IMR-90 (cell line): ENCODE measurements at regions not wholly inside any gene's neighbourhood (a gene's known extent, or its start where the extent isn't known, plus 50 kb on each side); places are given as distances from the start of the nearest gene placed in this dataset.

Experiments used
- ATAC-seq: fragments of 200-7000 bp; cut with Tn5 transposase; 2 replicates; pipeline ENCODE4 v1.9.1; 2020; ENCODE audit warnings: low read depth, mild to moderate bottlenecking, moderate library complexity
- BruUV-seq: library from RNA; stranded (reverse); fragments of 400-500 nt; replicated peaks from 2 replicates; lab custom pipeline; 2021; lab: Mats Ljungman, UMichigan
- CTCF ChIA-PET: fragments of 300-600 bp; formaldehyde crosslinking; extraction: SDS; loops from one replicate; lab custom pipeline; 2021; ENCODE audit warnings: antibody characterized with exemption; lab: Yijun Ruan, JAX
- POLR2A ChIA-PET: fragments of 300-600 bp; sonication (Branson Sonifier 250); formaldehyde crosslinking; loops from one replicate; lab custom pipeline; 2022; ENCODE audit warnings: antibody characterized with exemption; ENCODE audit not compliant: unreplicated experiment; lab: Charles Lee
- DNase-seq: peaks from one replicate; pipeline ENCODE4 v3.0.0; 2013
- H2AFZ ChIP-seq: replicated peaks from 2 replicates; pipeline ENCODE3; 2013; ENCODE audit warnings: low read length, mild to moderate bottlenecking; ENCODE audit not compliant: poor library complexity
- H2AK5ac ChIP-seq: 2 replicates; pipeline ENCODE4 v1.6.1; 2013; ENCODE audit warnings: low read depth, low read length, inconsistent platforms
- H2AK9ac ChIP-seq: replicated peaks from 2 replicates; pipeline ENCODE3; 2013; ENCODE audit warnings: mild to moderate bottlenecking, low read depth, low read length, moderate library complexity; ENCODE audit not compliant: poor library complexity
- H2BK120ac ChIP-seq: 2 replicates; pipeline ENCODE4 v1.6.1; 2013; ENCODE audit warnings: low read depth, low read length, inconsistent platforms
- H2BK15ac ChIP-seq: 3 replicates; pipeline ENCODE4 v1.6.1; 2013; ENCODE audit warnings: low read depth, low read length, inconsistent platforms
- H2BK20ac ChIP-seq: 2 replicates; pipeline ENCODE4 v1.6.1; 2013; ENCODE audit warnings: low read depth, mild to moderate bottlenecking, inconsistent platforms, low read length, moderate library complexity
- H2BK5ac ChIP-seq: 2 replicates; pipeline ENCODE4 v1.6.1; 2013; ENCODE audit warnings: mild to moderate bottlenecking, low read depth, low read length, inconsistent platforms; ENCODE audit not compliant: poor library complexity, severe bottlenecking
- H3K14ac ChIP-seq: replicated peaks from 2 replicates; pipeline ENCODE4 v1.6.1; 2013; ENCODE audit warnings: low read depth, low read length, inconsistent platforms
- H3K18ac ChIP-seq: 2 replicates; pipeline ENCODE4 v1.6.1; 2013; ENCODE audit warnings: low read depth, low read length, control low read depth
- H3K23ac ChIP-seq: 2 replicates; pipeline ENCODE4 v1.6.1; 2013; ENCODE audit warnings: low read depth, low read length, inconsistent platforms
- H3K27ac ChIP-seq: 2 replicates; pipeline ENCODE4 v1.5.1; 2013; ENCODE audit warnings: mild to moderate bottlenecking, control low read depth, low read length; ENCODE audit not compliant: insufficient read depth
- H3K27me3 ChIP-seq: 2 replicates; pipeline ENCODE4 v1.6.1; 2013; ENCODE audit warnings: low read length; ENCODE audit not compliant: control insufficient read depth, insufficient read depth
- H3K36me3 ChIP-seq: 2 replicates; pipeline ENCODE4 v1.6.1; 2013; ENCODE audit warnings: low read length, mixed read lengths; ENCODE audit not compliant: control insufficient read depth, insufficient read depth
- H3K4ac ChIP-seq: 2 replicates; pipeline ENCODE4 v1.6.1; 2013; ENCODE audit warnings: low read depth, low read length, inconsistent platforms
- H3K4me1 ChIP-seq: 2 replicates; pipeline ENCODE4 v1.6.1; 2013; ENCODE audit warnings: low read length, mixed read lengths; ENCODE audit not compliant: control insufficient read depth, insufficient read depth
- H3K4me2 ChIP-seq: 2 replicates; pipeline ENCODE4 v1.6.1; 2013; ENCODE audit warnings: low read depth, mild to moderate bottlenecking, control low read depth, low read length, moderate library complexity
- H3K4me3 ChIP-seq: 2 replicates; pipeline ENCODE4 v1.5.1; 2013; ENCODE audit warnings: low read depth, mild to moderate bottlenecking, control low read depth, low read length, moderate library complexity; ENCODE audit not compliant: insufficient read depth
- H3K56ac ChIP-seq: 2 replicates; pipeline ENCODE4 v1.6.1; 2013; ENCODE audit warnings: low read length, inconsistent platforms; ENCODE audit not compliant: insufficient read depth; ENCODE audit errors: extremely low read depth
- H3K79me1 ChIP-seq, 2 experiments: 2 replicates each; pipeline ENCODE4 v1.6.1; 2013; ENCODE audit warnings: low read length in 2 of 2, inconsistent platforms in 1 of 2, low read depth in 1 of 2
- H3K9ac ChIP-seq: 2 replicates; pipeline ENCODE4 v1.6.1; 2013; ENCODE audit warnings: low read depth, low read length, control low read depth
- H3K9me1 ChIP-seq: 2 replicates; pipeline ENCODE4 v1.6.1; 2013; ENCODE audit warnings: low read length, inconsistent platforms; ENCODE audit not compliant: insufficient read depth
- H3K9me3 ChIP-seq: 2 replicates; pipeline ENCODE4 v1.6.1; 2013; ENCODE audit warnings: low read length; ENCODE audit not compliant: control insufficient read depth, insufficient read depth
- H4K20me1 ChIP-seq: 2 replicates; pipeline ENCODE4 v1.6.1; 2013; ENCODE audit warnings: low read length, inconsistent platforms; ENCODE audit not compliant: insufficient read depth
- H4K5ac ChIP-seq: 2 replicates; pipeline ENCODE4 v1.6.1; 2013; ENCODE audit warnings: mild to moderate bottlenecking, low read depth, low read length, control low read depth
- H4K8ac ChIP-seq, 2 experiments: 2 replicates each; pipeline ENCODE4 v1.6.1; 2013; ENCODE audit warnings: low read depth in 2 of 2, low read length in 2 of 2, control low read depth in 1 of 2, inconsistent platforms in 1 of 2
- H4K91ac ChIP-seq: 2 replicates; pipeline ENCODE4 v1.6.1; 2013; ENCODE audit warnings: low read depth, low read length, inconsistent platforms; ENCODE audit not compliant: insufficient read depth
- CHD1 ChIP-seq: IDR thresholded peaks from 2 replicates; pipeline ENCODE4 v1.6.1; 2012; ENCODE audit warnings: low read depth, low read length, improper control_type of control experiment
- MAFK ChIP-seq: IDR thresholded peaks from 2 replicates; pipeline ENCODE4 v1.6.1; 2012; ENCODE audit warnings: low read depth, low read length, improper control_type of control experiment
- MAZ ChIP-seq: IDR thresholded peaks from 2 replicates; pipeline ENCODE4 v1.6.1; 2012; ENCODE audit warnings: low read depth, mild to moderate bottlenecking, low read length, improper control_type of control experiment, moderate library complexity, borderline replicate concordance
- NFE2L2 ChIP-seq: fragments of 150-350 bp; IDR thresholded peaks from 2 replicates; pipeline ENCODE4 v1.6.1; 2016; ENCODE audit warnings: low read depth, mild to moderate bottlenecking, low read length
- POLR2A ChIP-seq: IDR thresholded peaks from 2 replicates; pipeline ENCODE4 v1.6.1; 2012; ENCODE audit warnings: mild to moderate bottlenecking, low read depth, low read length
- RAD21 ChIP-seq: IDR thresholded peaks from 2 replicates; pipeline ENCODE4 v1.6.1; 2012; ENCODE audit warnings: low read length, improper control_type of control experiment
- RFX5 ChIP-seq: IDR thresholded peaks from 2 replicates; pipeline ENCODE4 v1.8.0; 2012; ENCODE audit warnings: low read depth, mild to moderate bottlenecking, low read length, moderate library complexity
- WGBS, 2 experiments: methylation state at CpG; one replicate each; pipeline versions ENCODE4 v1.1.5 to v1.1.7; 2013; ENCODE audit warnings: missing lambda C conversion rate in 2 of 2; ENCODE audit not compliant: insufficient read length in 1 of 2; ENCODE audit errors: extremely low coverage in 2 of 2; 5-methylcytosine and 5-hydroxymethylcytosine counted together
- dilution Hi-C: fragments of 300-500 bp; cut with HindIII; formaldehyde crosslinking; loops from one replicate; pipeline ENCODE4 v1.14.3; 2018; ENCODE audit warnings: low sequenced_read_pairs; ENCODE audit not compliant: unreplicated experiment
- in situ Hi-C: fragments of 300-500 bp; cut with MboI; formaldehyde crosslinking; loops from 3 replicates; pipeline ENCODE4 v1.14.3; 2019; ENCODE audit warnings: low sequenced_read_pairs, inconsistent platforms, mixed read lengths
- intact Hi-C: fragments of 100-400 bp; cut with micrococcal nuclease; formaldehyde crosslinking; loops from 2 replicates; pipeline ENCODE4 v1.10.0; 2022
- TF ChIP-seq, protein P1 (sequence below): fragments of 150-350 bp; IDR thresholded peaks from 2 replicates; pipeline ENCODE4 v1.6.1; 2017; ENCODE audit warnings: mild to moderate bottlenecking, antibody characterized with exemption, low read length, low read depth

DNA sequence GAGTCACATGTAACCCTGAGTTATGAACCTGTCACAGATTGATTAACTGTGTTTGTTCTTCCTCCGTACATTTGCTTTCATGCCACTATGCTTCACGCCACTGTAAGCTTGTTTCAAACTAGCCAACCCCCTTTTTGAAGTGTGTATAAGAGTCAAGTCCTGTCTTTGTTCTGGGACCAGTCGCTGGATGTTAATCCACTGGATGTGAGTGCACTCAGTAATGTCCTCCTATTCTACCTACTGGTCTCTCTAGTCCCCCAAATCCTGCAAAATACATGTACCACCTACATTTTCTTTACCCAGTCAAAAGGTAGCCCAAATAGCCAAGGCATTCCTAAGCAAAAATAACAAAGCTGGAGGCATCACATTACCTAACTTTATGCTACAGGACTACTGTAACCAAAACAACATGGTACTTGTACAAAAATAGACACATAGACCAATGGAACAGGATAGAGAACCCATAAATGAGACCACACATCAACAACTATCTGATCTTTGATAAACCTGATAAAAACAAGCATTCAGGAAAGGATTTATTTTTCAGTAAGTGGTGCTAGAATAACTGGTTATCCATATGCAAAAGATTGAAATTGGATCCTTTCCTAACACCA, 1139.1 kb upstream of the SEMA6A start:
- Histone ChIP-seq H3K56ac (no peak overlapping the region), H3K9me3 (peaks cover 11% of the 10 kb centered on the region), H4K5ac (no peak overlapping the region), H3K4me1 (no peaks in the 10 kb centered on the region), H2AK5ac (no peak overlapping the region), H3K36me3 (no peaks in the 10 kb centered on the region), H3K9ac (no peak overlapping the region), H3K27ac (no peak overlapping the region), H4K91ac (no peak overlapping the region), H2BK120ac (no peak overlapping the region), H2BK20ac (no peak overlapping the region), H2BK5ac (no peak overlapping the region), H2BK15ac (no peak overlapping the region), H3K9me1 (no peaks in the 10 kb centered on the region), H3K79me1 (no peaks in the 10 kb centered on the region), H3K23ac (no peak overlapping the region), H4K20me1 (no peaks in the 10 kb centered on the region), H3K18ac (no peak overlapping the region), H3K4me3 (no peak overlapping the region), H4K8ac (no peak overlapping the region), H3K4me2 (no peak overlapping the region), H3K14ac (no peak overlapping the region), H3K27me3 (no peaks in the 10 kb centered on the region), H3K4ac (no peak overlapping the region), H2AK9ac (no peak overlapping the region), H2AFZ (no peak overlapping the region)
- WGBS, 2 experiments = no CpG with 5 or more reads among the region's 3 CpGs
- ChIA-PET CTCF (no interaction called here), POLR2A (no interaction called here)
- ATAC-seq = no peak
- intact Hi-C loops (no loop called here), in situ Hi-C loops (no loop called here), dilution Hi-C loops (no loop called here)
- BruUV-seq = no TSS peak
- no peak for DNase-seq
- no peak for TF ChIP-seq POLR2A
- no peak for TF ChIP-seq NFE2L2
- no peak for TF ChIP-seq MAFK
- no peak for TF ChIP-seq RAD21
- TF ChIP-seq MAZ = no peak
- TF ChIP-seq, protein P1, sequence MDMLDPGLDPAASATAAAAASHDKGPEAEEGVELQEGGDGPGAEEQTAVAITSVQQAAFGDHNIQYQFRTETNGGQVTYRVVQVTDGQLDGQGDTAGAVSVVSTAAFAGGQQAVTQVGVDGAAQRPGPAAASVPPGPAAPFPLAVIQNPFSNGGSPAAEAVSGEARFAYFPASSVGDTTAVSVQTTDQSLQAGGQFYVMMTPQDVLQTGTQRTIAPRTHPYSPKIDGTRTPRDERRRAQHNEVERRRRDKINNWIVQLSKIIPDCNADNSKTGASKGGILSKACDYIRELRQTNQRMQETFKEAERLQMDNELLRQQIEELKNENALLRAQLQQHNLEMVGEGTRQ = no peak
- no peak for TF ChIP-seq CHD1
- TF ChIP-seq RFX5 = no peak
